Heart left ventricle (tissue), 13 donors: ENCODE measurements at regions not wholly inside any gene's neighbourhood (a gene's known extent, or its start where the extent isn't known, plus 50 kb on each side); places are given as distances from the start of the nearest gene placed in this dataset.

Experiments used
- POLR2A ChIP-seq, 2 donors: fragments of 450-650 bp; IDR thresholded peaks; one replicate each; pipeline ENCODE4 v1.6.1; 2017; ENCODE audit warnings: antibody characterized with exemption in 2 of 2, mild to moderate bottlenecking in 2 of 2, moderate library complexity in 2 of 2
- TF ChIP-seq, protein P1 (sequence below), 12 donors: fragments of 200-600 bp; sonication (generic) in 4 of 12; IDR thresholded peaks; one replicate each; pipeline versions ENCODE4 v1.5.0 to v1.8.0; 2018 to 2022; ENCODE audit warnings: antibody characterized with exemption in 12 of 12, mild to moderate bottlenecking in 5 of 12
- donor health status: ischemic (EF 13 %, LVEDD 7.1; RV severe dilation, severe dysfunction).
- donor health status: DM: no; HTN: yes; CAD: no.
- donor health status: DM: no; HTN: no; CAD: no.
- donor health status: ischemic (EF 25% LVEDD 6.9; RV normal size, moderate dysfunction).
- donor health status: ischemic (EF 25% LVEDD 5.7; RV mildly dilated, moderate dysfunction).
- donor health status: ischemic (EF 35%, LVEDD 5.7; RV mildly dilated, moderate dysfunction).
- donor health status: nonischemic (EF 11% LVEDD 7.7; RV severe dilation, severe dysfunction).
- donor health status: DM: yes; HTN: yes; CAD: no.
- donor health status: PGD.
- donor health status: ischemic (EF 29% LVEDD 5.4; RV normal size, mild dysfunction).
- donor health status: nonischemic (EF 23%, LVEDD 6.1; RV moderate dilation, normal function).

DNA sequence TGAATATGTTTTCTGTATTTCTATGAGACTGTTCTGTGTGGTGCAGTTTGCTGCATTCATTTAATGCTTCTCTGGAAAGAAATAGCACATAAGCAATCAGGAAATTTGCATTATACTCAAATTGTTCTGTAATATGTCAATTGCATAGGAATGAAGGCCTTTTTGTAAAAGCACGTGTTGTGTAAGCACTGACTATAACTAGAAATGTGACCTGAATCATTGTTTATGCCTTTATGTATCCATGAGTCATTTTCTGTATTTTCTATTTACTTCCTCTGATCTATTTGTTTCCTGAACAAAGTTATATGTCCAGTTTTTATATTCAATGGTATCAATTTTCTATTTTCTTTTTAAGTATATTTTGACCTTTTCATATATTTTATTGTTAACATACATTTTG is 1455.3 kb downstream of the GRIK2 start:
- TF ChIP-seq, protein P1, sequence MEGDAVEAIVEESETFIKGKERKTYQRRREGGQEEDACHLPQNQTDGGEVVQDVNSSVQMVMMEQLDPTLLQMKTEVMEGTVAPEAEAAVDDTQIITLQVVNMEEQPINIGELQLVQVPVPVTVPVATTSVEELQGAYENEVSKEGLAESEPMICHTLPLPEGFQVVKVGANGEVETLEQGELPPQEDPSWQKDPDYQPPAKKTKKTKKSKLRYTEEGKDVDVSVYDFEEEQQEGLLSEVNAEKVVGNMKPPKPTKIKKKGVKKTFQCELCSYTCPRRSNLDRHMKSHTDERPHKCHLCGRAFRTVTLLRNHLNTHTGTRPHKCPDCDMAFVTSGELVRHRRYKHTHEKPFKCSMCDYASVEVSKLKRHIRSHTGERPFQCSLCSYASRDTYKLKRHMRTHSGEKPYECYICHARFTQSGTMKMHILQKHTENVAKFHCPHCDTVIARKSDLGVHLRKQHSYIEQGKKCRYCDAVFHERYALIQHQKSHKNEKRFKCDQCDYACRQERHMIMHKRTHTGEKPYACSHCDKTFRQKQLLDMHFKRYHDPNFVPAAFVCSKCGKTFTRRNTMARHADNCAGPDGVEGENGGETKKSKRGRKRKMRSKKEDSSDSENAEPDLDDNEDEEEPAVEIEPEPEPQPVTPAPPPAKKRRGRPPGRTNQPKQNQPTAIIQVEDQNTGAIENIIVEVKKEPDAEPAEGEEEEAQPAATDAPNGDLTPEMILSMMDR (IDR thresholded peaks at IDR 0.05) = no peak
- no peak for TF ChIP-seq POLR2A (IDR thresholded peaks at IDR 0.05)
